Pulmonary artery endothelial cell (primary cell): ENCODE measurements at regions not wholly inside any gene's neighbourhood (a gene's known extent, or its start where the extent isn't known, plus 50 kb on each side); places are given as distances from the start of the nearest gene placed in this dataset.

Source experiments
- DNase-seq: peaks from one replicate; pipeline ENCODE4 v3.0.0-alpha.2; 2011; ENCODE audit warnings: low read depth, low spot score

GRCh38 chr10:129416956-129417765 lies 49.9 kb upstream of the MGMT start:
- no peak for DNase-seq
